ENCODE measurements at regions not wholly inside any gene's neighbourhood (a gene's known extent, or its start where the extent isn't known, plus 50 kb on each side); places are given as distances from the start of the nearest gene placed in this dataset.

DNA sequence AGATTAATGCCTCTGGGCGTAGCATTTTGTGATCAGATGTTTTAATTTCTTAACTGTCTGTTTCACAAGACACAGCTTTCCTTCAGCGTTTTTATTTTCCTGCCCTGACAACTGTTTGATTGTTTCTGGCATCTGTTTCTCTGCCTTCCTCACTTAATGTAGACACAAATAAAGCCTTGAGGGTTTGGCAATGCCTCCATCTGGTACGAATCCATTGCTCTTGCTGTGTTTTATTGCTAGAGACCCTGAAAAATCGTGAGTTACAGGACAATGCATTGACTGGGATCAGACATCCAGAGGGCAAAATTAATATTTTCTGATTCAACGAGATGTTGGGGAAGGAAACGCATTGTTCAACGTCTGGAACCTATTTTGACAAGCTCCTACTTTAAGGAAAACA, 363.5 kb downstream of the MRPL39 start:
- TF ChIP-seq, protein P1, sequence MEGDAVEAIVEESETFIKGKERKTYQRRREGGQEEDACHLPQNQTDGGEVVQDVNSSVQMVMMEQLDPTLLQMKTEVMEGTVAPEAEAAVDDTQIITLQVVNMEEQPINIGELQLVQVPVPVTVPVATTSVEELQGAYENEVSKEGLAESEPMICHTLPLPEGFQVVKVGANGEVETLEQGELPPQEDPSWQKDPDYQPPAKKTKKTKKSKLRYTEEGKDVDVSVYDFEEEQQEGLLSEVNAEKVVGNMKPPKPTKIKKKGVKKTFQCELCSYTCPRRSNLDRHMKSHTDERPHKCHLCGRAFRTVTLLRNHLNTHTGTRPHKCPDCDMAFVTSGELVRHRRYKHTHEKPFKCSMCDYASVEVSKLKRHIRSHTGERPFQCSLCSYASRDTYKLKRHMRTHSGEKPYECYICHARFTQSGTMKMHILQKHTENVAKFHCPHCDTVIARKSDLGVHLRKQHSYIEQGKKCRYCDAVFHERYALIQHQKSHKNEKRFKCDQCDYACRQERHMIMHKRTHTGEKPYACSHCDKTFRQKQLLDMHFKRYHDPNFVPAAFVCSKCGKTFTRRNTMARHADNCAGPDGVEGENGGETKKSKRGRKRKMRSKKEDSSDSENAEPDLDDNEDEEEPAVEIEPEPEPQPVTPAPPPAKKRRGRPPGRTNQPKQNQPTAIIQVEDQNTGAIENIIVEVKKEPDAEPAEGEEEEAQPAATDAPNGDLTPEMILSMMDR (IDR thresholded peaks at IDR 0.05; ENCODE audit: unreplicated experiment): no peak
- H3K4me3 Mint-ChIP-seq (ENCODE audit: low read depth, unreplicated experiment): no peak overlapping the region
- H3K36me3 Mint-ChIP-seq (ENCODE audit: insufficient read depth, unreplicated experiment): no peaks in the 10 kb centered on the region
- H3K27me3 Mint-ChIP-seq (ENCODE audit: unreplicated experiment): no peaks in the 10 kb centered on the region
- no TSS peak for BruUV-seq (replicated peaks)
- DNase-seq: no peak
- peaks cover 4% of the 10 kb centered on the region for H3K9me3 Mint-ChIP-seq (ENCODE audit: low read depth, unreplicated experiment)
- no peak overlapping the region for H3K27ac Mint-ChIP-seq (ENCODE audit: unreplicated experiment)
- H3K4me1 Mint-ChIP-seq (ENCODE audit: low read depth, unreplicated experiment): no peaks in the 10 kb centered on the region
- intact Hi-C loops (cut with micrococcal nuclease; ENCODE audit: unreplicated experiment): no loop called here
- CTCF ChIA-PET: no interaction called here

DNA sequence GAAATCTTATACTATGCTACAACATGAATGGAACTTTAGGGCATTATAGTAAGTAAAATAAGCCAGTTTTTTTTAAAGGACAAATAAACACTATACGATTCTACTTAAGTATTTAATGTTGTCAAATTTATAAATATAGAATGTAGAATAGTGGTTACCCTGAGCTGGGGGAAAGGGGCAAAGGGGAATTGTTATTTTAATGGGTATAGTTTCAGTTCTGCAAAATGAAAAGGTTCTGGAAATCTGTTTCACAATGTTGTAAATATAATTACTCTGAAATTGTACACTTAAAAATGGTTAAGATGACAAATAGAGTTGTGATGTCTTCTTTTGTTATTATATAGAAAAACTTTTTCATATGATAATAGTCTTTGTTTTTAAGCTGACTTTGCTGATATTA, 366.3 kb downstream of the MRPL39 start:
- Mint-ChIP-seq H3K9me3 (ENCODE audit: low read depth, unreplicated experiment) (peaks cover 18% of the 10 kb centered on the region), H3K4me1 (ENCODE audit: low read depth, unreplicated experiment) (no peaks in the 10 kb centered on the region), H3K36me3 (ENCODE audit: insufficient read depth, unreplicated experiment) (no peaks in the 10 kb centered on the region), H3K27me3 (ENCODE audit: unreplicated experiment) (no peaks in the 10 kb centered on the region), H3K4me3 (ENCODE audit: low read depth, unreplicated experiment) (no peak overlapping the region), H3K27ac (ENCODE audit: unreplicated experiment) (no peak overlapping the region)
- TF ChIP-seq, protein P1 (IDR thresholded peaks at IDR 0.05; ENCODE audit: unreplicated experiment): no peak
- no peak for DNase-seq
- no TSS peak for BruUV-seq (replicated peaks)
- intact Hi-C loops (cut with micrococcal nuclease; ENCODE audit: unreplicated experiment): no loop called here
- CTCF ChIA-PET: no interaction called here

DNA sequence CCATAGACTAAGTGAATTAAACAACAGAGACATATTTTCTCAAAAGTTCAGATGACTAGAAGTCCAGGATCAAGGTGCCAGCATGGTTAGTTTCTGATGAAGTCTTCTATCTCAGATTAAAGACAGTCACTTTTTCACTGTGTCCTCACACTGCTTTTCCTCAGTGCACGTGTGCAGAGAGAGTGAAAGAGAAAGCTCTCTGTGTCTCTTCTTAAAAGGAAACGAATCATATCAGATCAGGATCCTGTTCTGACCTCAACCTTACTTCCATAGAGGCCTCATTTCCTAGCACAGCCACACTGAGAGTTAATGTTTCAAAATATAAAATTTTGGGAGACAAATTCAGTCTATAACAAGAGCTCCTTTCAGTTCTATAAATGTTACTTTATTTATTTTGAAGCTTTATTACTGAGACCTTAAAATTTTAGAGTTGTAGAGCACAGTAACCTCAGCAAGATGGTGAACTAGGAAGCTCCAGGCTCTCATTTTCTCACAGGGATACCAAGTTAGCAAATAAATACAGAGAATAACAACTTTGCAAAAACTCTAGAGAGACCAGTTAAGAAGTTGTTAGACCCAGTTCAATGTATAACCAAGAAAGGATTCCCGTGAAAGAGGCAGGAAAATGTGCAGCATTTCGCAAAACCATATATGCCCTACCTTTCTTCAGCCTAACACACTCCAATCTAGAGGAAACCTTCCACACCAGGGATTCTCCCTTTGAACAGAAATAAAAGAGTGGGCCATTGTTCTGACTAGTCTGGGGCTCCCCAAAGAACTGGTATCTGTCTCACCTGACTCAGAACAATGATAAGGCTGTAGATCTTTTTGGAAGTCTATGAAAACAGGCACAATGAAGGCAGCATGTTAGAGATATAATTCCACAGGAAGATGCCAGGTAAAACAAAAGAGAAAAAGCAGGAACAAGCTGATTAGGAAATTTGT, 372.2 kb downstream of the MRPL39 start:
- Mint-ChIP-seq H3K27ac (ENCODE audit: unreplicated experiment) (no peak overlapping the region), H3K4me1 (ENCODE audit: low read depth, unreplicated experiment) (no peaks in the 10 kb centered on the region)
- CTCF ChIA-PET: no interaction called here

GRCh38 chr21:25220954-25221353, 386.3 kb downstream of the MRPL39 start:
- Mint-ChIP-seq H3K4me3 (ENCODE audit: low read depth, unreplicated experiment) (no peak overlapping the region), H3K27ac (ENCODE audit: unreplicated experiment) (no peak overlapping the region), H3K9me3 (ENCODE audit: low read depth, unreplicated experiment) (peaks cover 7% of the 10 kb centered on the region), H3K36me3 (ENCODE audit: insufficient read depth, unreplicated experiment) (no peaks in the 10 kb centered on the region), H3K27me3 (ENCODE audit: unreplicated experiment) (no peaks in the 10 kb centered on the region), H3K4me1 (ENCODE audit: low read depth, unreplicated experiment) (no peaks in the 10 kb centered on the region)
- TF ChIP-seq, protein P1 (IDR thresholded peaks at IDR 0.05; ENCODE audit: unreplicated experiment): no peak
- intact Hi-C loops (cut with micrococcal nuclease; ENCODE audit: unreplicated experiment): no loop called here
- no TSS peak for BruUV-seq (replicated peaks)
- DNase-seq: no peak
- CTCF ChIA-PET: no interaction called here

More for the DNA sequence above, 372.2 kb downstream of the MRPL39 start:
- intact Hi-C loops (cut with micrococcal nuclease; ENCODE audit: unreplicated experiment): no loop called here
- no TSS peak for BruUV-seq (replicated peaks)
- TF ChIP-seq, protein P1 (IDR thresholded peaks at IDR 0.05; ENCODE audit: unreplicated experiment): no peak
- Mint-ChIP-seq H3K9me3 (ENCODE audit: low read depth, unreplicated experiment) (peaks cover 25% of the 10 kb centered on the region), H3K4me3 (ENCODE audit: low read depth, unreplicated experiment) (no peak overlapping the region), H3K27me3 (ENCODE audit: unreplicated experiment) (no peaks in the 10 kb centered on the region), H3K36me3 (ENCODE audit: insufficient read depth, unreplicated experiment) (no peaks in the 10 kb centered on the region)
- DNase-seq: no peak

All from Calu3 (cell line).